ENCODE measurements at regions not wholly inside any gene's neighbourhood (a gene's known extent, or its start where the extent isn't known, plus 50 kb on each side); places are given as distances from the start of the nearest gene placed in this dataset.

- TF ChIP-seq CTCF (conservative IDR thresholded peaks at IDR 0.05) (no peak), ZFX (IDR thresholded peaks at IDR 0.05) (no peak)
These were observed 128.0 kb upstream of the GPR12 start for GRCh38 chr13:26888632-26889031.
